GM18505 (cell line): ENCODE measurements at regions not wholly inside any gene's neighbourhood (a gene's known extent, or its start where the extent isn't known, plus 50 kb on each side); places are given as distances from the start of the nearest gene placed in this dataset.
"Not testable (repeated sequence)": the region's sequence is repeated elsewhere in the genome, so short reads cannot be mapped to it uniquely, and the experiment has no call there.

Experiments
- ATAC-seq: cut with Tn5 transposase; IDR thresholded peaks from one replicate; pipeline ENCODE4 v1.9.1; 2021; ENCODE audit not compliant: unreplicated experiment
- POLR2A ChIP-seq: IDR thresholded peaks from 4 replicates; pipeline ENCODE4 v1.6.1; 2011; ENCODE audit warnings: borderline replicate concordance; ENCODE audit not compliant: insufficient read depth, insufficient read length; ENCODE audit errors: extremely low read depth

- ATAC-seq = no peak
- no peak for TF ChIP-seq POLR2A
These were observed 68.9 kb upstream of the CAPRIN1 start for GRCh38 chr11:33982661-33983060.

GRCh38 chr11:33980897-33981296 is 70.6 kb upstream of the CAPRIN1 start:
- no peak for TF ChIP-seq POLR2A
- no peak for ATAC-seq

DNA sequence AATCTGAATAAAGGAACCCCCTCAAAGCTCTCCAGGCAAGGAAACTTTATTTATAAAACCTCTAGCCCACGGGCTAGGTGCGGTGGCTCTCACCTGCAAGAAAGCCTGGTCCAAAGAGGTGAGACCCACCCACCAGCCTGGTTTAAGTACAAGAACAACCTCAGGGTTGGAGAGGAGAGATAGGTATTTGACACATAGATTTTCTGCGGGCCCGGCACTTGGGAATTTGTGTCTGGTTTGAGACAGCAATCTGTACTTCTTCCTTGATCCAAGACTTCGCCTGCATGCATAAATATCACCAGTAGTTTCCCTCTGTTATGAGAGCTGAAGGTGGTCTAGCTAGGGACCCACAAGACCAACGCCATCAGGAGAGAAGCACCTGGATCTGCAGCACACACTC is 73.2 kb upstream of the CAPRIN1 start:
- no peak for ATAC-seq
- no peak for TF ChIP-seq POLR2A

- ATAC-seq = no peak
- TF ChIP-seq POLR2A = no peak
These were observed 73.9 kb upstream of the CAPRIN1 start for GRCh38 chr11:33977676-33978075.

DNA sequence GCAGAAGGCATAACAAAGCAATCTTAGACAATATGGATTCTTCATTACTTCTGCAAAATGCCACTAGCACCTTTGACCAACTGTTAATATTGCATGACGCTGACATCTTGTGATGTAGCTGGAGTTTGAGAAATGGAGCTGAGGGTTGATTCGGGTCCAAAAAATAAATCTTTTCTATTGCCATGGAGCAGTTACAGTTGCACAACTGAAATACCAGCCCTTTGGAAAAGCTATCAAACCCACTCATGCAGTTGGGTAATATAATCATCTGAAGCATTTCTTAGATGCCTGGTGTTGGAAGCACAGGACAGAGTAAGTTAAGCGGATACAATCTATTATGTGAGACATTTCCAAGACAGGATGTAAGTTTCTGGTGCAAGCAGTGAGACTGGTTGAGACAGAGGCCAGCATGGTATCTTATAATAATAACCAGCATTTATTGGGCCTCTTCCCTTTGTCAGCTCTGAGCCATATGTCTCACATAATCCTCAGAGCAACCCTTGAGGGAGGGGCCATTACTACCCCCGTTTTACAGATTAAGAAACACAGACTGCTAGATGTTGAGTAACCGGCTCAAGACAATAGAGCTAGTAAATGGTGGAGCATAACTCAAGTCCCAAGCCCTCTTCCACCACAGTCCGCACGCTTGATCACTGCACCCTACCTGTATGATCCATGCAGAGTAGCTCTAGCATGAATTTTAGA is 74.9 kb upstream of the CAPRIN1 start:
- ATAC-seq = no peak
- TF ChIP-seq POLR2A = no peak

- ATAC-seq = no peak
- TF ChIP-seq POLR2A = no peak
These were observed 76.7 kb upstream of the CAPRIN1 start for GRCh38 chr11:33974804-33975203.

DNA sequence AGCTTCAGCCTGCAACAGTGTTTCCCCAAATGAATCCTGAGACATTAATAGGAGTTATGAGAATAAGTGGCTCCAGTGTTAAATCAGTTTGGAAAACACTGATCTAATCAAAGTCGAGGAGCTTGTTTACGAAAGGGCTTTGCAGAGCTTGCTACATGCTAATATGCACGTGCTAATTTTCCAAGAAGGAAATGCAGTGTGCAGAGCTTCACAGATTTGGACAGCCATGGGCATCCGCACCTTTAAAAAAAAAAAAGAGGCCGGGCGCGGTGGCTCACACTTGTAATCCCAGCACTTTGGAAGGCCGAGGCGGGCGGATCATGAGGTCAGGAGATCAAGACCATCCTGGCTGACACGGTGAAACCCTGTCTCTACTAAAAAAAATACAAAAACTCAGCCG is 79.7 kb upstream of the LMO2 start:
- not testable (repeated sequence) for ATAC-seq

- ATAC-seq = no peak
- no peak for TF ChIP-seq POLR2A
These were observed 79.1 kb upstream of the LMO2 start for GRCh38 chr11:33970984-33971466.

DNA sequence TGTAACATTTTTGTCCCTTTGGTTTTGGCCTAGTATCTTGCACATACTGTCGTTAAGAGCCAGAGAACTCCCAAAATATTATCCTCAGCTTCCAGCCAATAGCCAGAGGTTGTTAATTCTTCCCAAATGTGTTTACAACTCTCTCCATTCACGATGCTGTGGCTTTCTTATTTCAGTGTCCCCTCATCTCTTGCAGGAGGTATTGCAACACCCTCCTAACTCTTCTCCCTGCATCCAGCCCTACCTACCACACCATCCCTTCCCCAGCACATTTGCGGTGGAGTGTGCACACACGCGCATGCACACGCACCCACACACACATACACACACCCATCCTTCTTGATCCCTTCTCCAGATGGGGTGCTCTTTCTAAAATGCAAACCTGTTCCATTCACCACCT is 75.6 kb upstream of the LMO2 start:
- no peak for ATAC-seq
- no peak for TF ChIP-seq POLR2A

GRCh38 chr11:33965032-33965431 is 73.2 kb upstream of the LMO2 start:
- ATAC-seq = no peak
- no peak for TF ChIP-seq POLR2A

GRCh38 chr11:33959855-33960400 is 68.1 kb upstream of the LMO2 start:
- TF ChIP-seq POLR2A = no peak
- ATAC-seq = no peak

GRCh38 chr11:33957304-33957917 is 65.5 kb upstream of the LMO2 start:
- TF ChIP-seq POLR2A = no peak
- no peak for ATAC-seq

DNA sequence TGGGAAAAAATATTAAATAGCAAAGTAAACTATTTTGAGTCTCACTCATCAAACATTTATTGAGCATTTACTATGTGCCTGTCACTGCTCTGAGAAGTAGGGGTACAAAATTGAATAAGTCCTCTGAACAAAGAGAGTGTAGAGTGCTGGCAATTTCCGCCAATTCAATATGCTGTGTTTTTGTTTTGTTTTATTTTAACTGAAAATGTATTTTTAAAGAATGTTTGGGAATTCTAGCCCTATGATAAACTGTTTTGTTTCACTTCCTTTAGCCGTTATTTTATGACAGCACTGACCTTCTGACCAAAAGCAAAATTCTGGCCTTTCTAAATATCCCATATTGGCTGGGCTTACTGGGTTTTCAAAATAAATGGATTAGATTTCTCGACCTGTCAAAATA is 64.7 kb upstream of the LMO2 start:
- ATAC-seq = no peak
- TF ChIP-seq POLR2A = no peak

DNA sequence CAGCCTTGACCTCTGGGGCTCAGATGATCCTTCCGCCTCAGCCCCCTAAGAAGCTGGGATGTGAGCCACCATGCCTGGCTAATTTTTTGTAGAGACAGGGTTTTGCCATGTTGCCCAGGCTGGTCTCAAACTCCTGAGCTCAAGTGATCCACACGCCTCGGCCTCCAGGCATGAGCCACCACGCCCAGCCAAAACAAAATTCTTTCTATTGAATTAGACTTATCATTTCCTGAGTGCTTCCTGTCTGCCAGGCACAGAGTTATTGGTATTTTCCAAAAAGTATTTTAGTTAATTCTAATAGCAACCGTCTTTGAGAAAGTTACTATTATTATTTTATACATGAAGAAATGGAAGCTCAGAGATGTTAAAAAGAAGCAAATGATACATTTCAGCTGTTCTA is 61.4 kb upstream of the LMO2 start:
- no peak for ATAC-seq
- TF ChIP-seq POLR2A = no peak
